SIG-M5 (cell line): ENCODE measurements at regions not wholly inside any gene's neighbourhood (a gene's known extent, or its start where the extent isn't known, plus 50 kb on each side); places are given as distances from the start of the nearest gene placed in this dataset.

ENCODE experiments used
- DNase-seq: peaks from one replicate; lab custom pipeline; 2025; lab: John Stamatoyannopoulos, UW

GRCh38 chr3:35492841-35493240 is 146.5 kb upstream of the ARPP21 start:
- DNase-seq, result no peak

DNA sequence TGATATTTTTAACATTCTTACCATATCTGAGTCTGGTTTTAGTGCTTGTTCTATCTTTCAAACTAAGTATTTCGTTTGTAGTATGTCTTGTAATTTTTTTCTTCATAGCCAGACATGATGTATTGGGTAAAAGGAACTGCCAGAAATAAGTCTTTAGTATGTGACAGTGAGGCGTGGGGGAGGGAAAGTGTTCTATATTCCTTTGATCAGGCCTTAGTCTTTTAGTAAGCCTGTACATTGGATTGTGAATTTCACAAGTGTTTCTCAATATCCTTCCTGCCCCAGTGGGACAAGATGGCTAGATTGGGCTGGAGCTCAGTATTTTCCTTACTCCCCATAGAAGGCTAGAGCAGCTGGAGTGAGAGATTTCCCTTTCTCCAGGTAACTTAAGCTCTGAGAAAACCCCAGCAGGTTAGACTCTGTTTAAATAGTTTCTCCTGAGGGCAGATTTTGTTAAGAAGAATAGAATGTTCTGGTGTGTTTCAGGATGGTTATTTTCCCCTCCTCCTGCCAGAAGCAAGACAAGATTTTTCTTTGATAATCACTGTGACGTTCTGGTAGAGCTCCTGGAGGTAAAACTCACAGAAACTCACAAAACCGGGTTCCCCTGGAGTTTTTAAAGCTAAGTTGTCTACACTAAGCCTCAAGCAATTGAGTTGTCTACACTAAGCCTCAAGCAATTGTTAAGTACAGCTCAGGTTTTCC is 140.7 kb upstream of the ARPP21 start:
- no peak for DNase-seq

- DNase-seq, result no peak
These were observed 138.5 kb upstream of the ARPP21 start for GRCh38 chr3:35500641-35501350.

GRCh38 chr3:35502699-35503098 is 136.6 kb upstream of the ARPP21 start:
- no peak for DNase-seq

- DNase-seq, result no peak
These were observed 134.1 kb upstream of the ARPP21 start for GRCh38 chr3:35505181-35505580.

- no peak for DNase-seq
These were observed 133.6 kb upstream of the ARPP21 start for GRCh38 chr3:35505772-35506171.

GRCh38 chr3:35519936-35520335 is 119.4 kb upstream of the ARPP21 start:
- no peak for DNase-seq

- no peak for DNase-seq
These were observed 118.1 kb upstream of the ARPP21 start for GRCh38 chr3:35521196-35521595.

GRCh38 chr3:35522450-35522849 is 116.9 kb upstream of the ARPP21 start:
- DNase-seq, result no peak

- DNase-seq, result no peak
These were observed 116.3 kb upstream of the ARPP21 start for GRCh38 chr3:35523074-35523473.

GRCh38 chr3:35523838-35524237 is 115.5 kb upstream of the ARPP21 start:
- DNase-seq, result no peak

DNA sequence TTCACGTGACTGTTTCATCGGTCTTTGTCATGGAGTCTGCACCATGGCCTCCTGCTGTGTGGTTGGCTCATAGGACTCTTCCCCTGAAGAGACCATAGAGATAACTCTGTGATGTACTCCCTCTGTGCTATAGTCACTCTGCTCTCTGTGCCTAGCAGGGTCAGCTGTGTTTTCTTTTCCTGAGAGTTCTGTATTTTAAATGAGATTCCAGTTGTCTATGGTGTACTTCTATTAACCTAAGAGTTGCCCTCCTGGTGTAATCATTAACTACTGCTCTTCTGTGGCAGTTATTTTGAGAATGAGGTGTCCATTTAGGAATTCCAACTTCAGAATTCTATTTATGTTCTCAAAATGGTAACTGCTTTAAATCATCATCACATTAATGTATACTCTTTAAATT is 114.5 kb upstream of the ARPP21 start:
- no peak for DNase-seq

- no peak for DNase-seq
These were observed 110.6 kb upstream of the ARPP21 start for GRCh38 chr3:35528728-35529127.

GRCh38 chr3:35529337-35529736 is 110.0 kb upstream of the ARPP21 start:
- DNase-seq, result no peak

- DNase-seq, result no peak
These were observed 102.1 kb upstream of the ARPP21 start for GRCh38 chr3:35537265-35537664.

GRCh38 chr3:35544976-35545375 is 94.3 kb upstream of the ARPP21 start:
- no peak for DNase-seq

- DNase-seq, result no peak
These were observed 89.6 kb upstream of the ARPP21 start for GRCh38 chr3:35549690-35550089.

- DNase-seq, result no peak
These were observed 77.2 kb upstream of the ARPP21 start for GRCh38 chr3:35562141-35562540.

- no peak for DNase-seq
These were observed 74.3 kb upstream of the ARPP21 start for GRCh38 chr3:35565048-35565447.
